SU-DHL-6 (cell line): ENCODE measurements at regions not wholly inside any gene's neighbourhood (a gene's known extent, or its start where the extent isn't known, plus 50 kb on each side); places are given as distances from the start of the nearest gene placed in this dataset.

Source experiments
- EZH2phosphoT487 ChIP-seq: fragments of 200-600 bp; sonication (generic), shearing (Covaris generic); conservative IDR thresholded peaks from 2 replicates; pipeline ENCODE4 v1.6.1; 2018; ENCODE audit warnings: mild to moderate bottlenecking, antibody characterized with exemption, low read length, moderate library complexity, mixed read lengths
- TF ChIP-seq, protein P1 (sequence below): fragments of 200-600 bp; sonication (generic); IDR thresholded peaks from one replicate; pipeline ENCODE4 v1.5.1; 2017; ENCODE audit warnings: antibody characterized with exemption, mild to moderate bottlenecking, low read length, moderate library complexity; ENCODE audit not compliant: insufficient read depth, poor library complexity, severe bottlenecking

DNA sequence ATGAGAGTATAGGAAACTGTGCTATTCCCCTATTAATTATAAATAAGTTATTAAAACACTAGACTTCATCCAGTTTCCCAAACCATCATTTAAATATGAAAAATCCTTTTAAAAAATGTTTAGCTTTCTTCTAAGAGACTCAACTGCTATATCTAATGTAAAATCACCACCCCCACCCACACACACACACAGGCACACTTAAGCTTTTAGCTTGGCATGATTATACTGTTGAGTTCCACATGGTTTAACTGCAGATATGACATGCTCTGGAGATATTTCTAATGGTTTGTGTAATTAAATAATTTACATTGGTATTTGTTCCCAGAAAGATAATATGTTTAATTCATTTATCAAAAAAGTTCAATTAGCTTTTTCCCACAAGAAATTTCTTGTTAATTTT, 1700.1 kb upstream of the SLC10A2 start:
- TF ChIP-seq EZH2phosphoT487 = no peak
- TF ChIP-seq, protein P1, sequence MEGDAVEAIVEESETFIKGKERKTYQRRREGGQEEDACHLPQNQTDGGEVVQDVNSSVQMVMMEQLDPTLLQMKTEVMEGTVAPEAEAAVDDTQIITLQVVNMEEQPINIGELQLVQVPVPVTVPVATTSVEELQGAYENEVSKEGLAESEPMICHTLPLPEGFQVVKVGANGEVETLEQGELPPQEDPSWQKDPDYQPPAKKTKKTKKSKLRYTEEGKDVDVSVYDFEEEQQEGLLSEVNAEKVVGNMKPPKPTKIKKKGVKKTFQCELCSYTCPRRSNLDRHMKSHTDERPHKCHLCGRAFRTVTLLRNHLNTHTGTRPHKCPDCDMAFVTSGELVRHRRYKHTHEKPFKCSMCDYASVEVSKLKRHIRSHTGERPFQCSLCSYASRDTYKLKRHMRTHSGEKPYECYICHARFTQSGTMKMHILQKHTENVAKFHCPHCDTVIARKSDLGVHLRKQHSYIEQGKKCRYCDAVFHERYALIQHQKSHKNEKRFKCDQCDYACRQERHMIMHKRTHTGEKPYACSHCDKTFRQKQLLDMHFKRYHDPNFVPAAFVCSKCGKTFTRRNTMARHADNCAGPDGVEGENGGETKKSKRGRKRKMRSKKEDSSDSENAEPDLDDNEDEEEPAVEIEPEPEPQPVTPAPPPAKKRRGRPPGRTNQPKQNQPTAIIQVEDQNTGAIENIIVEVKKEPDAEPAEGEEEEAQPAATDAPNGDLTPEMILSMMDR = no peak
